HG03103 (cell line): ENCODE measurements at regions not wholly inside any gene's neighbourhood (a gene's known extent, or its start where the extent isn't known, plus 50 kb on each side); places are given as distances from the start of the nearest gene placed in this dataset.
A peak's percentile ranks its signal among the peaks of the same experiment; 100 is the strongest.

Source experiments
- ATAC-seq: cut with Tn5 transposase; IDR thresholded peaks from one replicate; pipeline ENCODE4 v1.9.1; 2021; ENCODE audit warnings: low read depth; ENCODE audit not compliant: unreplicated experiment

DNA sequence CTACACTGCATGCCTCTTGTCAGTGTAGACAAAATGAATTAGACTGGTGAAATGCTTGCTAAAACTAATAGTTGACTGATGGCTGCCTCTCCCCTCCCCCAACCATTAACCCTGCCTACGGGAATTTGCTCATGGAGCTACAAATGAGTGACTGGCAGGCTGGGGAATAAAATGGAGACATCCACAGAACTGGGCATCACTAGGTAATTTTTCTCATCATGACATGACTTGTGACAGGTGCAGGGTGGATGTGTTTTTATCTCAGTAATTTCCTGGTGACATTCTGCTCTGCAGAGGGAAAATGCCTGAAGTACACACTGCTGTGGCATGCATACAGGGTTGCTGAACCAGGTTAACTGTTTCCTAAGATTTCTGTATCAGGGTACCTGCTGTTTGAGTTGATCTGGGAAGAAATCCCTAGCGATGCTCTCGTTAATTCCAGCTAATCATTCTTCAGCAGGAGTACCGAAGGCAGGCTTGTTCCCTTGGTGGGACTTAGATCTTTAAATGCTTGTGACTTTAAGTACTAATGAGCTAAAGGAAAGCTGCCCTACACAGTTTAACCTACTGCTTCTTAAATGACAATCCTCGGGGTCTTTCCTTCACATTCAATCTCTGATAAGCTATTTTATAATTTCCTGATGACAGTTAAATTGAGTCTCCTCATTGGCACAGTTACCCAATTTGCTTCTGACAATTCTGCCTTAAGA, 376.3 kb upstream of the LCORL start:
- no peak for ATAC-seq

DNA sequence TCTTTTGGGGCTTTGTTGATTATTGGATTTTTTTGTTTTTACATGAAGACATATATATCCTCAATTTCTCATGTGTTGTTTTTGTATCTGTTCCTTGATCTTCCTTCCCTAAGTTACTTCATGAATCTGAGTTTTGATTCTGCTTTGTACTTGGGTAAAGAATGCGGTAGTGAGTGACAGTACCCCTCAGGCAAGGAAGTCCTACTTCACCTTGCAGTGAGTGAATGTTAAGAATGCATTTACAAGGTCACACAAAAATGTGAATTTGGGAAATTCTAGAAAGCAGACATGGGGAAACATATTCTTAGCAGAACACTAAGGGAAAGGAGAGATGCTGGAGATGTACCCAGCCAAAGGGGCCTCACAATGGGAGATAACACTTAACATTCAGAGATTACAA, 373.1 kb upstream of the LCORL start:
- no peak for ATAC-seq

DNA sequence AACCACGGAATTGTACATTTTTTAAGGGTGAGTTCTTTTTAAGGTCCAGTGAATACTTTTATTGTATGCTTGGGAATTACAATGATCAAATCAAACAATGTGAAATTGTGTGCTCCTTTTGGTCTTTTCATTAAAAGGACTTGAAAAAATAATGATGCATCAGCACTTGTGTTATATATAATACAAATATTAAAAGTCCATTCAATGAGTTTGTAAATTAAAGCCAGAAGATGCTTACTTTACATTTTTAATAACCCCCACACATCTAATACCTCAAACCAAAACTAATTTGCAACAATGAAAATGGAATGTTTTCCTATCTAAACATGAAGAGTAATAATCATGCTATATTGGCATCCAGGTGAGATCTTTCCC, 369.8 kb upstream of the LCORL start:
- ATAC-seq: no peak

DNA sequence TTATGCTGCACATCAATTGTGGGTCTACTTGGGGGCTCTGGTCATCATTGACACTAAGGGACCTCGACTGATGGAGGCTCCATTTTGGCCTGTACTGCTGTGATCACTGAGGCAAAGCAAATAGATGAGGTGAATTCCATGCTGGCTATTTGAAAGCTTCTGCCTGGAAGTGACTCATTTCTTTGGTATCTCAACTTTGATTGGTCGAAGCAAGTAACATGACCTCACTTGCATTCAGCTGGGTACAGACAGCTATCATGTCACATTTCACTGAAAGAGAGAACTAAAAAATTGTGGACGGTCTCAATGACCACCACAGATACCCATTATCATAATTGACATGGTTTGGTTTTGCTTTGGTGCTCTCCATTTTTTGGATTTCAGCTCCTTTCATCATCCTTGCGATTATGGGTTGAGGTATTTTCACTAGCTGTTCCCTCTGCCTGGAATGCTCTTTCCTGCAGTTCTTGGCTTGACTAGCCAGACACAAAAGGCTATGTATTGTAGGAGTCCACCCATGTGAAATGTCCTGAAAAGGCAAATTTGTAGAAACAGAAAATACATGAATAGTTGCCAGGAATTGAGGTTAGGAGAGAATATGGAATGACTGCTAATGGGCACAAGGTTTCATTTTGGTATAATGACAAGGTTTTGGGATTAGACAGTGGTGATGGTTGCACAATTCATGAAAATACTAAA, 369.2 kb upstream of the LCORL start:
- ATAC-seq: no peak

DNA sequence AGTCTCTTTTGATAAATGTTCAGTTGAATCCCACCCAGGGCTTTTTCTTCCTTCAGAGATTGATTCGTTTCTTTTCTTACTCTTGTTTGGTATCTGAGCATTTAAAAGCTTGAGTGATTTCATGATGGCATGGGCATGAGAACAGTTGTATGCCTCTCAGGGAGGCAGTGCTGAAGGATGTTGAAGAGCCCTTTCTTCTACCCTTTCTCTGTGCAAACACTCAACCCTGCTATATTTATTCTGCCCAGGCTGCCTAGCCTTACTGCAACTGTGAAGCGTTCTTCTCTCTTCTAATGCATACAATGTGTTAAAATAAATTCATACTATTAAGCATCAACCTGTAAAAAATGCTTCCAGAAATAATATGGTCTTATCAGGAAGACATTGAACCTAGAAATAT, 367.6 kb upstream of the LCORL start:
- ATAC-seq: no peak

DNA sequence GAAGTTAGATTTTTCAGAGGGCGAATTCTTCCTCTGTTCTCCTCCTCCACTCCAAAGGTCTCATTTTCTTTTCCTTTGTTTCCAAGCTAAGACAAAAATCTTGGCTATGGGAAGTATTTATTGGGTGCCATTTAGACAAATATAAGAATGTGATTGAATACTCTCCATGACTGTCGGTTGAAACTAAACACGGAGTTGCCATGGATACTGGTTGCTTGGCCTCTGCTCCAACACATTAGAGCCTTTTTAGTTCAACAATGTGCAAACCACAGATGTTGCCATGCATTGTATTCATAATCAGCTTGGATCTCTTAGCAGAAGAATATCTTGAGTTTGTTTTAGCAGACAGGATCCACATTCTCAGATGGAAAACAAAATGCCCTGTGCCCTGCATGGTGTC, 366.5 kb upstream of the LCORL start:
- no peak for ATAC-seq

DNA sequence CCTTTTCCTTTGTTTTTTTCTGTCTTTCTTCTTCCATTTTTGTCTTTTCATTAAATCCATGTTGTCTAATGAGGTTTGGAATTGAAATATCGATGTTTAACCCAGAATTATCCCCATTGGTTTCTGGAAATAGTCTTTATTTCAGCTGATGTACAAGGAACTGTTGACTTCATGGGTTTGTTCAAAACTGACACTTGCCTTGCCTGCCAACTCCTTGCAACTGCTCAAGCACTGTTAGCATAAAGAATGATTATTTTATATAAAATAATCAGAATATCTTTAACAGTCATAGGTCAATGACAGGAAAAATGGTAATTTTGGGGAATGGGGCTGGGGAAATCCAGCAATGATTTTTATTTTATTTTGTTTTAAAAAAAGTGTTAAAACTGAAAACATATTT, 359.6 kb upstream of the LCORL start:
- ATAC-seq: no peak

DNA sequence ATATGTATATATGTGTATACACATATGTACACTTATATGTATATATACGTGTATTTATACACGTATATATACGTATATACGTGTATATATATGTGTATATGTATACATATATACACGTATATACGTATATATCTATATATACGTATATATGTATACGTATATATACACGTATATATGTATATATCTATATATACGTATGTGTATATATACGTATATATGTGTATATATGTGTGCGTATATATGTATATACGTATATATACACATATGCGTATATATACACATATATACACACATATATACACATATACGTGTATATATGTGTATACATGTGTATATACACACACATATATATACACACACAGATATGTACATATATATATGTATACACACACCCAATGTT, 348.0 kb upstream of the LCORL start:
- no peak for ATAC-seq

DNA sequence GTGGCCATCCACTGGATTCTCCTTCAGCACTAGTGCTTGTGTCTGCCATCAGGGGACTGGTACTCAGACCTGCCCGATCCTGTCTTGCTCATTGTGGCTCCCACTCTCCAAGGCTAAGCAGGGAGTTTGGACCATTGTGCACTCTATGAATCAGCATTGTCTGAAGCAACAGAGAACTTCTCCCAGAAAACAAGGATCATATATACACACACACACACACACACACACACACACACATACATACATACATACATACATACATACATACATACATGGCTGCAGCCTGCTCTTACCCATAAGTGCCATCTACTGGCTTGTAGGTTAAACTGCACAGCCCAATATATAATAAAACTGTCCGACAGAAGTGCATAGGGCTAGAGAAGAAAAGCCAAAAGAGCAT, 345.3 kb upstream of the LCORL start:
- ATAC-seq: peak; percentile 88

DNA sequence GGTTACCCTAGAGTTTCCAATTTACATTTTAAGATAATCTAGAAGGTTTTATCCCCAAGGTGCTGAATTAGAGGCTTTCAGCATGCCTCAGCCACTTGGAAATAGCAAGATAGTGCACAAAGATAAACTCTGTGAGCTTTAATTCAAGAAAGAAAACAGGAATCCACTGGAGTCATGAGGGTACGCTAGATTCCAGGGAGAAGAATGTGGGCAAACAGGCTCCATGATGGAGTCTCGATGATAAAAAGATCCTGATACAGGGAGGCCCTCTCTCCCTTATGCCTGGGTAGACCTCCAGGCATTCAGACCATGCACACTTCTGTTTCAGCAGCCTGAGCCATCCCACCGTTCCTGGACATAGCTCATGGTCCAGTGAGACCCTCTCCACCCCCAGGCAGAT, 344.6 kb upstream of the LCORL start:
- no peak for ATAC-seq

DNA sequence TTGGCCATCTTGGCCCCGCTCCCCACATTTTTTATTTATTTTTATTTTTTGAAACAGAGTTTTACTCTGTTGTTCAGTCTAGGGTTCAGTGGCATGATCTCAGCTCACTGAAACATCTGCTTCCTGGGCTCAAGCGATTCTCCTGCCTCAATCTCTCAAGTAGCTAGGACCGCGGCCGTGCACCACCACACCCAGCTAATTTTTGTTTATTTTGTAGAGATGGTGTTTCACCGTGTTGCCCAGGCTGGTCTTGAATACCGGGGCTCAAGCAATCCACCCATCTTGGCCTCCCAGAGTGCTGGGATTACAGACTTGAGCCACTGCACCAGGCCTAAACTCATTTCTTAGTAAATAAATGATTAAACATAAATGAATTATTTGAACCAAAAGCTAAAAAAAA, 322.0 kb upstream of the LCORL start:
- ATAC-seq: no peak

DNA sequence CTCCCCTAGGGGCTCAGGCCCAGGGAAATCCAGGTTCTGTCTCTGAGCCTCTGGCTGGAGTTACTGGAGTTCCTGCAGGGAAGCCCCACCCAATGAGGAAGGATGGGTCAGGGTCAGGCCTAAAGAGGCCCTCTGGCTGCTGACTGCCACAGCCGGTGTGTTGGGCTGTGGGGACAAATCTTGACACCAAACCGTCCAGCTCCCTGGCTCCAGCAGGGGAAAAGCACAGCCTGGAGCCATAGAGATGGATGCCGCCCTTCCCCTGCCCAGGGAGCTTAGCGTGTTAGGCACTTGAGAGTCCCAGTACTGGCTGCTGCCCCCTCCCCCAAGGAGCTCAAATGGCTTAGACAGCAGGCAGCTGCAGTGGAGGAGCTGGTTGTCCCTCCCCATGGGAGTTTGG, 321.3 kb upstream of the LCORL start:
- ATAC-seq: no peak

DNA sequence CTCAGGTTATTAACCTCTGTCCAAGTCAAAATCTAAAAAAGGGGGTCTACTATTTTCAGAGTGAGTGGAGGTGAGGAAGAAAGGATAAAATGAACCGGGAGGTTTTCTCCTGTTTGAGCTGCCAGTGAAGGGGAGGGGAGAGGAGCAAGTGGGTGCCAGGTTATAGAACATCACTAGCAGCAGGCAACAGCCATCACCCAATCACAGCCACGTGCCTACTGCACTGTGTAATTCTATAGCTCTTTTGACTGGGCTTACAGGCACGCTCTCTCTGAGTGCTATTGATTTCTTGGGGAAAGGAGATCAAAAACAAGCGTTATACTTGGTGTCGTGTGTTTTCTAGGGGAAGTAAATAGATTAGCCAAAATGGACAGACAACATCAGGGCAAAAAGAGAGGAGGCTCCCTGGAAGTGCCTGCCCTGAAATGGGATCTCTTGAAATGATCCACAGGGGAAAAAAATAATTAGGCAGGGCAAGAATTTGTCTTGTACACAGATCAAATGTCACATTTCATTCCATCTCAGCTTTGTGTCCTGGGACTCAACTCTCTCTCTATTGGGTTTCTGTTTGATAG, 300.5 kb upstream of the LCORL start:
- ATAC-seq: no peak

DNA sequence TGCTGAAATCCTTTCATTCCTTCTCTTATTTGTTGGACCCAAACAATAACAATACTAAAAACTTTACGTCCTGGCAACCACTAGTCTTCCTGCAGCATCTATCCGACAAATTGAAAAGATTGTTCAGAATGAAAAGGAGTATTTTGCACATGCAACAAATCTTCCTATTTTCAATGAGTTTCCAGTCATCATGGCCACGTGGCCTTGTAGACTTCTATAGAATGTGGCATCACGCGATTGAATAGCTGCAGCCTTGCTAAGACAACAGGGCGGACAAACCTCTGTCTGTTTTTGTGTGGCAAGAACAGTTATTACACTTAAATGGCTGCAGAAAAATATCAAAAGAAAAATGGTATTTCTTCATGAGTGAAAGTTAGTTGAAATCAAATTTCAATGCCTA, 297.9 kb upstream of the LCORL start:
- ATAC-seq: no peak

DNA sequence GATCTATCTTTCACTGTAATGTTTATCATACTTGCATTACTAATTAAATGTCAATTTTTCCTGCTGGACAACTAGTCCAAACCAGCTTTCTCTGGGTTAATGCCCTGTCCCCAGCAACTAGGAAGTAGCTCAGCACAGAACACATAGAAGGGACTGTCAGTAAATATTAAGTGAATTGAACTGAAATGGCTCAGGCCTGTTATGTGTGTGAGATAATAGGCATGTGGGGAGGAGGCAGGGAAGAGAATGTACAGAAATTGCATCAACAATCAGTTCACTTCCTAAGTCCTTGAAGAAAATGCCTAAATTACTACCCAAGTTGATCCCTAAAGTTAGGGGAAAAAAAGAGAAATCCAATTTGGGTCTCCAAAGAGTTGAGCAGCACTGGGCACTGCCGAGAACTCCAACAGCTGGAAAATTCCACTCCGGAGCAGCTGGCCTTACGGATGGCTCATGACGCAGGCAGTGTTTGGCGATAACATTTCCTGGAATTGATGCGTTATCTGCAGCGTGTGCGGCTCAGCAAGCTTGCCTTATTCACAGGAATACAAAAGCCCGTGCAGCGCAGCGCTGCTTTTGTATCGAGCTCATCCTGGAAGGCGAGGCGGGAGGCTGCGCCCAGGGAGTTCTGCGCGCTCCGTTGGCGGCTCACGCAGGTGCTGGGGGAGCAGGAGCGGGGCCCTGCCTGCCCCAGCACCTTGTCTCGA, 297.3 kb upstream of the LCORL start:
- ATAC-seq: no peak

DNA sequence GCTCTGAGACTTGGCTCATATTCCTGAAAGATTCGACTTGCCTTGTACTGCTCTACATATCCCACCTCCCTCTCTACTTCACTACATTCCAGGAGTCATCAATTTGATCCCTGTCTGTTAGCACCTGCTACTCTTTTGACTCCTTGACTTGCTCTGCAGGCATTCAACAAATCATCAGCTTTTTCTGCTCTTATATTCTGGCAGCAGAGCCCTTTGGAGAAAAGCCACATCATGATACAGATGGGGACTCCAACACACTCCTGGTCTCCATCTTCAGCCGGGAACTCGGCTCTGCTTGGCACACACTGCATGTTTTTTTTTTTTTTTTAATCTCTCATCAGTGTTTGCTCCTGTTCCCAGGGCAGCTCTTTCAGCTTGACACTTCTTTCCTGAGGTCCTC, 293.2 kb upstream of the LCORL start:
- no peak for ATAC-seq

DNA sequence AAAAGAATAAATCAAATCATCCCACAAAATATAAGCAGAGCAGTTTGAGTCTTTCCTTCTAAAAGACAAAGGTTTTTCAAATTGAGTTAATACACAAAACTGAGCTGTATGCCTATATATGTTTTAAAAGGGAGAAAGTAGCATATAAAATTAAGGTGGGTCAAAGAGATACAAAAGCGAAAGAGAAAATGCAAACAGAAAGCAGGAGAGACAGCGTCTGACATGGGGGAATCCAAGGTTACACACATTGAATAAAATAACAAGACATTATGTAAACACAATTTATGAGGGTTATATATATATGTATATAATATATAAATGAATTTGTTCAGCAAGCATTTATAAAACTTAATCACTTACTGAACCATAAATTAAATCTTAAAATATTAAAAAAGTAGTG, 276.1 kb upstream of the LCORL start:
- no peak for ATAC-seq

DNA sequence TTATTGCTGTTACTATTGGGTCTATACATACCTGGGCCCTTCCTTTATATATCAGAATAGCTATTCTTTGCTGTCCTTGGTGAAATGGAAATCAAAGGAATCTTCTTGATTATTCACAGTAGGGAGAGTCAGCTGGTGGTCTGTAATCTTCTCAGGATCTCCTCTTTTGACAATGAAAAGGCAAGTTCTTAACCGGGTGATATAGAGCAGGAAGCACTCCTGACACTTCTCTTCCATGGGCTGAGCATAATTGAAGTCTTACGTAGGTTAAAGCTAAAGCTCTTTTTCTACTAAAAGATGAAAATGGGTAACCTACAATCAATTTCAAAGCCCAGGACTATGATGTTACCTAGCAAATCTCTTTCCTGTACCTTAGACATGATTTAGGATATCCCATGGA, 274.9 kb upstream of the LCORL start:
- no peak for ATAC-seq

DNA sequence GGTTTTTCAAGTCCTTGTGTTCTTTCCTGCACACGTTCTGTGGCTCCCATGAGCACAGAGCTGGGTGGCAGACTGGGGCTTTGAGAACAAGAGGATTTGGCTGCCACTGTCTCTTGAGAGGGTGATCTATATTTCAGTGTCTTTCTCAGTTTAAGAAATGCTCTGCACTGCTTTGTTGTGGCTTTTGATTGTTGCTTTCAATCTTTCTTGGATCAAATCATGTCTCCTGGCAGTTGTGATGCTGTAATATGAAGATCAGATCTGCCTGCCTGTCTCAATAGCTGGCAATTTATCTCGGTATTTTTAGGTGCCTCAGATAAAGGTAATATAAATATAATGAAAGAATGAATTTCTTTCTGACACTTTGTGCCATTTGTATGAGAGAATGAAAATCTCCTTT, 273.3 kb upstream of the LCORL start:
- ATAC-seq: no peak

DNA sequence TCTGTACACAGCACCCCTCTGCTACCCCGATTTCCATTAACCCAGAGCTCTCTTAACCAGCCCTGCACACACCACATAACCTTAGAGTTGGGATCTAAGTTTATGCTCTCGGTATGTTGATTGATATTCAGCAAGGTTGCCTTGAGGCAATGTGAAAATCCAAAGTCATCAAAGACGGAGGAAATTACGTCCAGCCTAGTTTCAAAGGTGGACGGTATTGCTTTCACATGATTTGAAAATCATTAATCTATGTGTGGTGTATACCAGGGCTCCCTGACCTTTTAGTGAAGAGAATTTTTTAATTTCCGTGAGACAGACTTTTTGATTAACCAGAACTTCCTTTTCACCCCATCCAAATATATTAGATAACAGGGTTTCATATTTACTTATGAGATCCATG, 272.5 kb upstream of the LCORL start:
- no peak for ATAC-seq

DNA sequence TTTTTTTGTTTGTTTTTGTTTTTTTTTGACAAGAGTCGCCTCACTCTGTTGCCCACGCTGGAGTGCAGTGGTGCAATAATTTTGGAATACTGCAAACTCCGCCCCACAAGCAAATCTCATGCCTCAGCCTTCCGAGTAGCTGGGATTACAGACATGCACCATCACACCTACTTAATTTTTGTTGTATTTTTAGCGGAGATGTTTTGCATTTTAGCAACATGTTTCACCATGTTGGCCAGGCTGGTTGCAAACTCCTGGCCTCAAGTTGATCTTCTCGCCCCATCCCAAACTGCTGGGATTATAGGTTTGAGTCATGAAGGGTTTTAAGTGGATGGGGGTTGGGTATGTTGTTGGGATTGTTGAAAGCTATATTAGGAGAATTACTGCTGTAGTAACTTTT, 270.9 kb upstream of the LCORL start:
- no peak for ATAC-seq

DNA sequence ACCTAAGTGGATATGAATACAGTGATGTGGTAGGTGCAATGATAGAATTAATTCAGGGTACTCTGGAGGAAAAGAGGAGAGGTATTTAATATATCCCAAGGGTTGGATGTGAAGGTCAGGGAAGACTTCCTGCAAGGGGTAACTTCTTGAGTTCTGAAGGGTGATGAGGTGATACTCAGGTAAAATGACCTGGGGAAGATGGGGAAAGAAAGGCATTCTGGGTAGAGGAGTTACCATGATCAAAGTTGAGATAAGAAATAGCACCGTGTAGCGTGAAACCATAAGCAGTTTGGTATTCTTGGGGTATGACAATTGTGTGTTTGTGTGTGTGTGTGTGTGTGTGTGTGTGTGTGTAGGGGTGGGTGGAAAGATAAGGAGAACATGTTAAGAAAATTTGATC, 270.4 kb upstream of the LCORL start:
- ATAC-seq: no peak
